Activated CD8-positive, alpha-beta memory T cell treated with anti-CD3 and anti-CD28 coated beads for 24 hours (primary cell): ENCODE measurements at regions not wholly inside any gene's neighbourhood (a gene's known extent, or its start where the extent isn't known, plus 50 kb on each side); places are given as distances from the start of the nearest gene placed in this dataset.

ENCODE experiments used
- DNase-seq: peaks from one replicate; pipeline ENCODE4 v3.0.0-alpha.2; 2020

- no peak for DNase-seq
Observed at GRCh38 chr1:201711811-201712210, 117.1 kb upstream of the IPO9 start.

- no peak for DNase-seq
Observed at GRCh38 chr1:201712387-201713085, 116.4 kb upstream of the IPO9 start.

GRCh38 chr1:201713086-201713810 lies 115.7 kb upstream of the IPO9 start:
- no peak for DNase-seq

- DNase-seq, result no peak
Observed at GRCh38 chr1:201714542-201715329, 114.2 kb upstream of the IPO9 start.

- no peak for DNase-seq
Observed at GRCh38 chr1:201715351-201715750, 113.6 kb upstream of the IPO9 start.

- DNase-seq, result no peak
Observed at GRCh38 chr1:201715801-201716741, 112.9 kb upstream of the IPO9 start.

- DNase-seq, result no peak
Observed at GRCh38 chr1:201716742-201717135, 112.2 kb upstream of the IPO9 start.

GRCh38 chr1:201717286-201717685 lies 111.7 kb upstream of the IPO9 start:
- no peak for DNase-seq

GRCh38 chr1:201718346-201719202 lies 110.4 kb upstream of the IPO9 start:
- DNase-seq, result no peak

GRCh38 chr1:201719812-201720521 lies 109.0 kb upstream of the IPO9 start:
- no peak for DNase-seq

- no peak for DNase-seq
Observed at GRCh38 chr1:201720522-201720844, 108.5 kb upstream of the IPO9 start.

- no peak for DNase-seq
Observed at GRCh38 chr1:201721082-201722049, 107.6 kb upstream of the IPO9 start.

GRCh38 chr1:201724039-201724765 lies 104.8 kb upstream of the IPO9 start:
- DNase-seq, result no peak

- no peak for DNase-seq
Observed at GRCh38 chr1:201724766-201725118, 104.2 kb upstream of the IPO9 start.

GRCh38 chr1:201726700-201727099 lies 102.3 kb upstream of the IPO9 start:
- no peak for DNase-seq

- DNase-seq, result no peak
Observed at GRCh38 chr1:201728731-201729130, 100.2 kb upstream of the IPO9 start.

GRCh38 chr1:201729973-201730608 lies 98.9 kb upstream of the IPO9 start:
- peak; percentile 19 for DNase-seq

GRCh38 chr1:201730611-201731010 lies 98.3 kb upstream of the IPO9 start:
- DNase-seq, result no peak

- DNase-seq, result no peak
Observed at GRCh38 chr1:201731142-201731541, 97.8 kb upstream of the IPO9 start.
